Gastroesophageal sphincter (tissue), 4 donors: ENCODE measurements at regions not wholly inside any gene's neighbourhood (a gene's known extent, or its start where the extent isn't known, plus 50 kb on each side); places are given as distances from the start of the nearest gene placed in this dataset.

ENCODE experiments used
- ATAC-seq: fragments of 150-250 bp; one replicate; pipeline ENCODE4 v1.9.1; 2016; ENCODE audit warnings: mild to moderate bottlenecking, moderate library complexity
- H3K27ac ChIP-seq, 4 donors: fragments of 200-600 bp; sonication (generic) in 3 of 4; 1 replicate in 3 of 4; 2 replicates in 1 of 4; pipeline ENCODE4 v1.5.1; 2016 to 2019
- H3K27me3 ChIP-seq: fragments of 200-600 bp; sonication (generic); one replicate; pipeline ENCODE4 v1.5.1; 2019
- H3K36me3 ChIP-seq, 2 donors: fragments of 200-600 bp; sonication (generic); one replicate each; pipeline ENCODE4 v1.5.1; 2019; ENCODE audit warnings: control low read depth in 1 of 2
- H3K4me1 ChIP-seq, 3 donors: fragments of 200-600 bp; sonication (generic); 1 replicate in 2 of 3; 2 replicates in 1 of 3; pipeline ENCODE4 v1.5.1; 2016 to 2019; ENCODE audit warnings: control low read depth in 2 of 3
- H3K4me3 ChIP-seq, 2 donors: fragments of 200-600 bp; sonication (generic); one replicate each; pipeline ENCODE4 v1.5.1; 2019; ENCODE audit warnings: mild to moderate bottlenecking in 1 of 2, moderate library complexity in 1 of 2
- H3K9me3 ChIP-seq, 3 donors: fragments of 200-600 bp; sonication (generic); one replicate each; pipeline ENCODE4 v1.5.1; 2017 to 2019; ENCODE audit warnings: control low read depth in 2 of 3
- CTCF ChIP-seq, 4 experiments: fragments of 200-600 bp in 2 of 4; fragments of 450-650 bp in 2 of 4; sonication (generic) in 1 of 4; IDR thresholded peaks; one replicate each; pipeline ENCODE4 v1.5.1; 2017 to 2019; ENCODE audit warnings: antibody characterized with exemption in 4 of 4, mild to moderate bottlenecking in 2 of 4, moderate library complexity in 2 of 4
- EP300 ChIP-seq: sonication (generic); formaldehyde crosslinking; IDR thresholded peaks from one replicate; pipeline ENCODE4 v1.6.1; 2017; ENCODE audit warnings: antibody characterized with exemption, mild to moderate bottlenecking
- POLR2A ChIP-seq, 2 donors: fragments of 450-650 bp; IDR thresholded peaks; one replicate each; pipeline ENCODE4 v1.6.1; 2017; ENCODE audit warnings: antibody characterized with exemption in 2 of 2, mild to moderate bottlenecking in 2 of 2, moderate library complexity in 1 of 2
- POLR2AphosphoS5 ChIP-seq: sonication (generic); formaldehyde crosslinking; IDR thresholded peaks from one replicate; pipeline ENCODE4 v1.6.1; 2017; ENCODE audit warnings: antibody characterized with exemption
- WGBS, 2 donors: methylation state at CpG; one replicate each; pipeline ENCODE4 v1.1.5; 2018; ENCODE audit warnings: low coverage in 1 of 2; 5-methylcytosine and 5-hydroxymethylcytosine counted together

- H3K4me3 ChIP-seq = no peak overlapping the region
- H3K36me3 ChIP-seq = no peaks in the 10 kb centered on the region
- H3K27me3 ChIP-seq = no peaks in the 10 kb centered on the region
- WGBS, 2 donors = 42 to 44% methylated on average over 4 to 6 of the region's 6 CpGs
- no peaks in the 10 kb centered on the region for H3K4me1 ChIP-seq
- H3K9me3 ChIP-seq = peaks cover 0 to 10% (median 0%) of the 10 kb centered on the region in 3 donors
- no peak for ATAC-seq
- no peak overlapping the region for H3K27ac ChIP-seq
- no peak for TF ChIP-seq POLR2AphosphoS5
- no peak for TF ChIP-seq POLR2A (IDR thresholded peaks at IDR 0.05)
- no peak for TF ChIP-seq CTCF (IDR thresholded peaks at IDR 0.05)
These were observed 204.2 kb upstream of the ARGLU1 start for GRCh38 chr13:106772006-106772601.

DNA sequence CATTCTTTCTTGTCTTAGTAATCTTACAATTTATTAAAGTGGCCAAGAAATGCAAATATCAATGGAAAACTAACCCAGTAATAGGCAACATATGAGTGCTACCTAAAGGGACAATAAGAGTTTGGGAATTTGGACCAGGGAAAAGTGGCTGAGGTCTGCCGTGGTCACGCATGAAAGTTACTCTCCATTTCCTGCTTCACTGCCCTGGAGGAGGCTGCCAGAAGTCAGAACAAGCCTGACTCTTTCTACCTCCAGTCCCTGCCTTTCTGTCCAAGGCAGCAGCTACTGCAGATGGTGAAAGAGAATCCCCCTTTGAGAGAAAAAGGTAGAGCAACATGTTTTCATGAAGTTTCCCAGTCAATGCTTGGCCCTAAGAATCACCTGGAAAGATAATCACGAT is 201.1 kb upstream of the ARGLU1 start:
- no peaks in the 10 kb centered on the region for H3K27me3 ChIP-seq
- no peaks in the 10 kb centered on the region for H3K36me3 ChIP-seq
- H3K9me3 ChIP-seq = peaks cover 0 to 10% (median 0%) of the 10 kb centered on the region in 3 donors
- TF ChIP-seq POLR2AphosphoS5 (no peak), POLR2A (IDR thresholded peaks at IDR 0.05) (no peak), CTCF (IDR thresholded peaks at IDR 0.05) (no peak), EP300 (no peak)
- no peak for ATAC-seq
- no peak overlapping the region for H3K4me3 ChIP-seq
- no peaks in the 10 kb centered on the region for H3K4me1 ChIP-seq
- no peak overlapping the region for H3K27ac ChIP-seq
- 47 to 85% methylated on average over 2 to 3 of the region's 3 CpGs for WGBS, 2 donors

DNA sequence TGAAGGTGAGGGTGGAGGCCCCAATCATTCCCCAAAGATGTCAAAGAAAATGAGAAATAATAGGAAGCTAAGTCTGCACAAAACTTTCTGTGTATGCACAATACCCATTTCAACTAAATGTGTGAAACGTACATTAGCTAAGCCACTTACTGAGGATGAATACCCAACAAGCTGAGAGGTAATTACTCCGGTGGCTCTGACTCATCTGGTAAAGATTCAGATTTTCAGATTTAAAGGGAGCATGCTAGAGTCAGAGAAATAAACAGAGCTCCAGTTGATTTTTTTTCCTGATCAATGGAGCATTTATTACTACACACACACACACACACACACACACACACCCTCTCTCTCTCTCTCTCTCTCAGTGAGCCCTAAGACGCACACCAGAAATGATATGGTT is 194.8 kb upstream of the ARGLU1 start:
- Histone ChIP-seq H3K27me3 (no peaks in the 10 kb centered on the region), H3K27ac (no peak overlapping the region), H3K36me3 (no peaks in the 10 kb centered on the region), H3K4me3 (no peak overlapping the region), H3K4me1 (peaks cover 0 to 8% (median 0%) of the 10 kb centered on the region in 3 donors), H3K9me3 (peaks cover 0 to under 1% (median 0%) of the 10 kb centered on the region in 3 donors)
- ATAC-seq = no peak
- 46 to 67% methylated on average over 3 of the region's 3 CpGs for WGBS, 2 donors
- TF ChIP-seq POLR2A (IDR thresholded peaks at IDR 0.05) = no peak
- no peak for TF ChIP-seq CTCF (IDR thresholded peaks at IDR 0.05)
- no peak for TF ChIP-seq EP300
- TF ChIP-seq POLR2AphosphoS5 = no peak

DNA sequence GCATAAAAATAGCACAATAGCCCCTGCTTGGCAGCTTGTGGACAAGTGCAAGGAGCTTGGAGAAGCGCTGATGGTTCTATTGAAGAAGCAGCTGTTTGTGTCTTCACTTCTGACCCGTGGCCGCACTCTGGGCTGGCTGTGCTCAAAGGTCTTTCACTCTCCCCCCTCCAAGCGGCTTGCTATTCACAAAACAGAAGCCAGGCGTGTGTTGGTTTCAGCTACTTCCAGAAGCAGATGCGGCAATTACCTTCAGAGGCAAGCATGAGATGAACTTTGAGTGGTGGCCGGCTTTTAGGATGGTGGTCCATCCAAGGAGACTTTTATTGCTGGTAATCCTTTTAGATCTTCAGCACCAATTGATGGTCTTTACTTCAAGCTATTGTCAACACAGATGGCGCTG is 188.5 kb upstream of the ARGLU1 start:
- no peak for ATAC-seq
- WGBS, 2 donors = 43 to 54% methylated on average over 3 to 4 of the region's 8 CpGs
- Histone ChIP-seq H3K9me3 (no peaks in the 10 kb centered on the region), H3K4me3 (no peak overlapping the region), H3K4me1 (no peaks in the 10 kb centered on the region), H3K36me3 (no peaks in the 10 kb centered on the region), H3K27me3 (no peaks in the 10 kb centered on the region), H3K27ac (no peak overlapping the region)
- TF ChIP-seq POLR2A (IDR thresholded peaks at IDR 0.05) = no peak
- TF ChIP-seq CTCF (IDR thresholded peaks at IDR 0.05) = no peak
- TF ChIP-seq EP300 = no peak
- TF ChIP-seq POLR2AphosphoS5 = no peak

DNA sequence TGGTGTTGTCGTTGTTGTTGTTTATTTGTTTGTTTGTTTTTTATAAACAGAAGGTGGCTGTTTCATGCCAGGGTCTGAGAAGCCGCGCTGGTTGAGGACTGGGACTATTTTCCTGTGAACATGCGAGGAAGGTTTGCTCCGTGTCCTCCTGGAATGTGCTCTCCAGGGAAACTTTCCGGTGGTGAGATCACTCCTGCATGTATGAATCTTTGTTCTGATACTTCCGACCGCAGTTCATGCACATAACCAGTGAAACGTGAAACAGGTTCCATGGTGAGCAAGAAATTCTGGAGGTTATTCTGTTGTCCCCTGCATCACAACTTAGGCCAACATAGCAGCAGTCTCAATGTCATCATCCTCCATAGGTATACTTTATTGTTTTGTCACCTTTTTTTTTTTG is 187.6 kb upstream of the ARGLU1 start:
- Histone ChIP-seq H3K27me3 (no peaks in the 10 kb centered on the region), H3K4me1 (no peaks in the 10 kb centered on the region), H3K36me3 (no peaks in the 10 kb centered on the region), H3K4me3 (no peak overlapping the region), H3K9me3 (no peaks in the 10 kb centered on the region), H3K27ac (no peak overlapping the region)
- ATAC-seq = no peak
- TF ChIP-seq CTCF (IDR thresholded peaks at IDR 0.05) (no peak), POLR2AphosphoS5 (no peak), EP300 (no peak), POLR2A (IDR thresholded peaks at IDR 0.05) (no peak)
- WGBS, 2 donors = 83 to 86% methylated on average over 6 to 9 of the region's 9 CpGs
